Gastrocnemius medialis (tissue), 4 donors: ENCODE measurements at regions not wholly inside any gene's neighbourhood (a gene's known extent, or its start where the extent isn't known, plus 50 kb on each side); places are given as distances from the start of the nearest gene placed in this dataset.

Experiments used
- ATAC-seq, 2 donors: fragments of 150-250 bp; one replicate each; pipeline ENCODE4 v1.9.1; 2016
- DNase-seq, 2 donors: peaks; one replicate each; pipeline ENCODE4 v3.0.0-alpha.2; 2019
- H3K27ac ChIP-seq, 4 donors: fragments of 200-600 bp; sonication (generic); 1 replicate in 1 of 4; 2 replicates in 3 of 4; pipeline ENCODE4 v1.5.1; 2016 to 2018; ENCODE audit warnings: mild to moderate bottlenecking in 2 of 4, moderate library complexity in 1 of 4
- H3K27me3 ChIP-seq, 3 donors: fragments of 200-600 bp; sonication (generic) in 2 of 3; 1 replicate in 1 of 3; 2 replicates in 2 of 3; pipeline versions ENCODE4 v1.5.1 to v1.6.0; 2016 to 2019; ENCODE audit warnings: mild to moderate bottlenecking in 1 of 3, moderate library complexity in 1 of 3
- H3K36me3 ChIP-seq, 2 donors: fragments of 200-600 bp; sonication (generic) in 1 of 2; one replicate each; pipeline ENCODE4 v1.5.1; 2017 to 2018
- H3K4me1 ChIP-seq, 2 donors: fragments of 200-600 bp; sonication (generic) in 1 of 2; one replicate each; pipeline ENCODE4 v1.5.1; 2016 to 2017; ENCODE audit warnings: mild to moderate bottlenecking in 2 of 2
- H3K4me3 ChIP-seq, 4 donors: fragments of 200-600 bp; sonication (generic) in 3 of 4; 1 replicate in 1 of 4; 2 replicates in 3 of 4; pipeline ENCODE4 v1.5.1; 2016 to 2019; ENCODE audit warnings: mild to moderate bottlenecking in 2 of 4
- H3K9me3 ChIP-seq, 3 donors: fragments of 200-600 bp; sonication (generic) in 2 of 3; 1 replicate in 1 of 3; 2 replicates in 2 of 3; pipeline ENCODE4 v1.5.1; 2016 to 2019
- CTCF ChIP-seq, 5 experiments: fragments of 450-650 bp in 3 of 5; fragments of 200-600 bp in 2 of 5; sonication (generic) in 2 of 5; IDR thresholded peaks in 4 of 5; conservative IDR thresholded peaks in 1 of 5; 1 replicate in 4 of 5; 2 replicates in 1 of 5; pipeline ENCODE4 v1.5.1; 2016 to 2019; ENCODE audit warnings: antibody characterized with exemption in 5 of 5, mild to moderate bottlenecking in 3 of 5, moderate library complexity in 3 of 5
- POLR2A ChIP-seq, 2 donors: fragments of 450-650 bp; IDR thresholded peaks; one replicate each; pipeline ENCODE4 v1.6.1; 2017; ENCODE audit warnings: antibody characterized with exemption in 2 of 2, mild to moderate bottlenecking in 2 of 2, moderate library complexity in 2 of 2
- in situ Hi-C, 4 donors: fragments of 200-750 bp; cut with MboI; loops; one replicate each; pipeline versions ENCODE4 v1.15.0 to v1.8.0; 2017; ENCODE audit warnings: low sequenced_read_pairs in 4 of 4
- intact Hi-C: fragments of 100-400 bp; cut with DNase I; formaldehyde crosslinking; loops from one replicate; pipeline ENCODE4 v1.15.1; 2023; ENCODE audit warnings: low total_unique reads

DNA sequence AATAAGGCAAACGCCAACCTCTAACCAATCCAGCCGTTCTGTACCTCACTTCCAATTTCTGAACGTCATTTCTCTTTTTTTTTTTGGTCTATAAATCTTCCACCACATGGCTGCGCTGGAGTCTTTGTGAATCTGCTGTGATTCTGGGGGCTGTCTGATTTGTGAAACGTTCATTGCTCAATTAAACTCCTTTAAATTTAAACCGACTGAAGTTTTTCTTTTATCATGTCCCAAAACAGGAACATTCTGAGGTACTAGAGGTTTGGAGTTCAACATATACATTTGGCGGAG, 65.5 kb upstream of the BACH1 start:
- no peak for TF ChIP-seq POLR2A (IDR thresholded peaks at IDR 0.05)
- H3K9me3 ChIP-seq, result no peaks in the 10 kb centered on the region
- DNase-seq (no peak), ATAC-seq (no peak)
- H3K27me3 ChIP-seq, result no peaks in the 10 kb centered on the region
- no peak overlapping the region for H3K4me3 ChIP-seq
- intact Hi-C loops (no loop called here), in situ Hi-C loops (no loop called here)
- H3K36me3 ChIP-seq, result no peaks in the 10 kb centered on the region
- H3K4me1 ChIP-seq, result no peaks in the 10 kb centered on the region
- H3K27ac ChIP-seq, result no peak overlapping the region

- no peaks in the 10 kb centered on the region for H3K27me3 ChIP-seq
- intact Hi-C loops, result no loop called here
These were observed 64.8 kb upstream of the BACH1 start for GRCh38 chr21:29233611-29234540.

DNA sequence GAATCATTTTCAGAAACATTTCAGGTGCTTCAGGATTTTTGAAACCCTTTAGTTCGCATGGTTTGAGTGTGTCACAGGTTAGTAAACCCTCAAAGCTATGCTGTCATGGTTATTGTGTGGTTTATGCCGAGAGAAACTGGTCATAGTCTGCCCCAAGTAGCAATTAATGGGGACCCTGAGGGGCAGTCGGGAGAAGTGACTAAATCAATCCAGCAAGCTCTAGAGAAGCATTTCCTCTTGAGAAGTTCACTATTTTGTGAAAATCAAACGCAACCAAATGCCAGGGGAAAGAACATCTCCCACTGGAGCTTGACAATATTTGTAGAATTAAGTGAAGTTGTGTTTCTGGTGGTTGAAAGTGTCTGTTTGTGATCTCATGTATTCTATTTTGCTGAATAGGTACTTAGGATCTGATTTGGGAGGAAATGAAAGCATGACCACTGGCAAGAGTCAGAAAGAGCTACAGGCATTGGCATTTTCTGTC, 63.0 kb upstream of the BACH1 start:
- H3K9me3 ChIP-seq, result no peaks in the 10 kb centered on the region
- no peak overlapping the region for H3K27ac ChIP-seq
- intact Hi-C loops, result no loop called here
- TF ChIP-seq CTCF (IDR thresholded peaks at IDR 0.05 in 4 of 5, conservative IDR thresholded peaks at IDR 0.05 in 1 of 5) (no peak), POLR2A (IDR thresholded peaks at IDR 0.05) (no peak)
- no peaks in the 10 kb centered on the region for H3K27me3 ChIP-seq
- in situ Hi-C loops, result no loop called here
- no peaks in the 10 kb centered on the region for H3K4me1 ChIP-seq
- ATAC-seq (no peak), DNase-seq (no peak)
- no peak overlapping the region for H3K4me3 ChIP-seq
- no peaks in the 10 kb centered on the region for H3K36me3 ChIP-seq

More at GRCh38 chr21:29233611-29234540, 64.8 kb upstream of the BACH1 start:
- H3K4me3 ChIP-seq, result no peak overlapping the region
- TF ChIP-seq CTCF (IDR thresholded peaks at IDR 0.05 in 4 of 5, conservative IDR thresholded peaks at IDR 0.05 in 1 of 5) (no peak), POLR2A (IDR thresholded peaks at IDR 0.05) (no peak)
- H3K9me3 ChIP-seq, result no peaks in the 10 kb centered on the region
- H3K36me3 ChIP-seq, result no peaks in the 10 kb centered on the region
- in situ Hi-C loops, result no loop called here
- no peak for DNase-seq
- ATAC-seq, result no peak
- no peaks in the 10 kb centered on the region for H3K4me1 ChIP-seq
- no peak overlapping the region for H3K27ac ChIP-seq

- ATAC-seq (no peak), DNase-seq (no peak)
- Histone ChIP-seq H3K4me1 (no peaks in the 10 kb centered on the region), H3K9me3 (no peaks in the 10 kb centered on the region), H3K27me3 (no peaks in the 10 kb centered on the region), H3K4me3 (no peak overlapping the region), H3K36me3 (no peaks in the 10 kb centered on the region), H3K27ac (no peak overlapping the region)
- intact Hi-C loops (no loop called here), in situ Hi-C loops (no loop called here)
- TF ChIP-seq CTCF (IDR thresholded peaks at IDR 0.05 in 4 of 5, conservative IDR thresholded peaks at IDR 0.05 in 1 of 5) (no peak), POLR2A (IDR thresholded peaks at IDR 0.05) (no peak)
These were observed 62.5 kb upstream of the BACH1 start for GRCh38 chr21:29236201-29236600.

- no peak for DNase-seq
- TF ChIP-seq POLR2A (IDR thresholded peaks at IDR 0.05) (no peak), CTCF (IDR thresholded peaks at IDR 0.05 in 4 of 5, conservative IDR thresholded peaks at IDR 0.05 in 1 of 5) (no peak)
- H3K27ac ChIP-seq, result no peak overlapping the region
These were observed 61.3 kb upstream of the BACH1 start for GRCh38 chr21:29237110-29238052.

More at GRCh38 chr21:29237110-29238052, 61.3 kb upstream of the BACH1 start:
- in situ Hi-C loops (no loop called here), intact Hi-C loops (no loop called here)
- ATAC-seq, result peak in 1 of 2 donors; percentile 54
- H3K4me3 ChIP-seq, result no peak overlapping the region
- H3K9me3 ChIP-seq, result no peaks in the 10 kb centered on the region
- H3K27me3 ChIP-seq, result no peaks in the 10 kb centered on the region
- H3K4me1 ChIP-seq, result no peaks in the 10 kb centered on the region
- H3K36me3 ChIP-seq, result no peaks in the 10 kb centered on the region
